IPS-18c (cell line): ENCODE measurements at regions not wholly inside any gene's neighbourhood (a gene's known extent, or its start where the extent isn't known, plus 50 kb on each side); places are given as distances from the start of the nearest gene placed in this dataset.

Source experiments
- H3K4me3 ChIP-seq: 2 replicates; pipeline ENCODE4 v1.7.0; 2013; ENCODE audit warnings: low read depth, mild to moderate bottlenecking, low read length, moderate library complexity; ENCODE audit not compliant: insufficient read depth
- H3K9me3 ChIP-seq: one replicate; pipeline ENCODE4 v1.6.1; 2013; ENCODE audit warnings: mild to moderate bottlenecking, low read length, moderate library complexity; ENCODE audit not compliant: control insufficient read depth, insufficient read depth

GRCh38 chr1:222240536-222241181, 307.2 kb downstream of the HHIPL2 start:
- Histone ChIP-seq H3K9me3 (no peaks in the 10 kb centered on the region), H3K4me3 (no peak overlapping the region)

GRCh38 chr1:222239130-222239529, 308.8 kb downstream of the HHIPL2 start:
- no peaks in the 10 kb centered on the region for H3K9me3 ChIP-seq
- H3K4me3 ChIP-seq = no peak overlapping the region

GRCh38 chr1:222234351-222234750, 313.6 kb downstream of the HHIPL2 start:
- Histone ChIP-seq H3K9me3 (no peaks in the 10 kb centered on the region), H3K4me3 (no peak overlapping the region)

- no peaks in the 10 kb centered on the region for H3K9me3 ChIP-seq
- no peak overlapping the region for H3K4me3 ChIP-seq
These were observed 314.3 kb downstream of the HHIPL2 start for GRCh38 chr1:222233444-222234158.

- H3K4me3 ChIP-seq = no peak overlapping the region
These were observed 315.1 kb downstream of the HHIPL2 start for GRCh38 chr1:222232842-222233241.

GRCh38 chr1:222229672-222230312, 318.1 kb downstream of the HHIPL2 start:
- Histone ChIP-seq H3K4me3 (no peak overlapping the region), H3K9me3 (no peaks in the 10 kb centered on the region)

More at GRCh38 chr1:222232842-222233241, 315.1 kb downstream of the HHIPL2 start:
- H3K9me3 ChIP-seq = no peaks in the 10 kb centered on the region

GRCh38 chr1:222225316-222225691, 322.6 kb downstream of the HHIPL2 start:
- H3K4me3 ChIP-seq = no peak overlapping the region
- H3K9me3 ChIP-seq = no peaks in the 10 kb centered on the region

- H3K4me3 ChIP-seq = no peak overlapping the region
- H3K9me3 ChIP-seq = no peaks in the 10 kb centered on the region
These were observed 323.1 kb downstream of the HHIPL2 start for GRCh38 chr1:222224636-222225315.

- Histone ChIP-seq H3K9me3 (no peaks in the 10 kb centered on the region), H3K4me3 (no peak overlapping the region)
These were observed 323.7 kb downstream of the HHIPL2 start for GRCh38 chr1:222224156-222224555.

GRCh38 chr1:222223010-222223409, 324.9 kb downstream of the HHIPL2 start:
- Histone ChIP-seq H3K9me3 (no peaks in the 10 kb centered on the region), H3K4me3 (no peak overlapping the region)

- H3K9me3 ChIP-seq = no peaks in the 10 kb centered on the region
- H3K4me3 ChIP-seq = no peak overlapping the region
These were observed 331.6 kb downstream of the HHIPL2 start for GRCh38 chr1:222216255-222216754.

- no peak overlapping the region for H3K4me3 ChIP-seq
- H3K9me3 ChIP-seq = peaks cover 2% of the 10 kb centered on the region
These were observed 337.1 kb downstream of the HHIPL2 start for GRCh38 chr1:222210776-222211175.

- Histone ChIP-seq H3K4me3 (no peak overlapping the region), H3K9me3 (peaks cover 2% of the 10 kb centered on the region)
These were observed 343.4 kb downstream of the HHIPL2 start for GRCh38 chr1:222204475-222204874.

- Histone ChIP-seq H3K4me3 (no peak overlapping the region), H3K9me3 (peaks cover 2% of the 10 kb centered on the region)
These were observed 345.1 kb downstream of the HHIPL2 start for GRCh38 chr1:222202831-222203230.

- no peak overlapping the region for H3K4me3 ChIP-seq
- no peaks in the 10 kb centered on the region for H3K9me3 ChIP-seq
These were observed 351.2 kb downstream of the HHIPL2 start for GRCh38 chr1:222196736-222197135.

GRCh38 chr1:222196288-222196687, 351.6 kb downstream of the HHIPL2 start:
- Histone ChIP-seq H3K4me3 (no peak overlapping the region), H3K9me3 (no peaks in the 10 kb centered on the region)

GRCh38 chr1:222195857-222196256, 352.0 kb downstream of the HHIPL2 start:
- Histone ChIP-seq H3K9me3 (no peaks in the 10 kb centered on the region), H3K4me3 (no peak overlapping the region)
